H1 (cell line): ENCODE measurements at regions not wholly inside any gene's neighbourhood (a gene's known extent, or its start where the extent isn't known, plus 50 kb on each side); places are given as distances from the start of the nearest gene placed in this dataset.

Experiments used
- POLR2A ChIP-seq, 2 experiments: IDR thresholded peaks; 1 replicate in 1 of 2; 2 replicates in 1 of 2; pipeline ENCODE4 v1.6.1; 2011; ENCODE audit warnings: low read depth in 2 of 2, low read length in 2 of 2, mild to moderate bottlenecking in 2 of 2; ENCODE audit errors: control extremely low read depth in 1 of 2
- TF ChIP-seq, protein P1 (sequence below), 3 experiments: IDR thresholded peaks; 1 replicate in 2 of 3; 2 replicates in 1 of 3; pipeline versions ENCODE4 v1.5.1 to v1.6.1; 2011; ENCODE audit warnings: low read length in 3 of 3, mild to moderate bottlenecking in 3 of 3, inconsistent platforms in 2 of 3, low read depth in 1 of 3, moderate library complexity in 1 of 3; ENCODE audit not compliant: insufficient read depth in 1 of 3; ENCODE audit errors: control extremely low read depth in 1 of 3

DNA sequence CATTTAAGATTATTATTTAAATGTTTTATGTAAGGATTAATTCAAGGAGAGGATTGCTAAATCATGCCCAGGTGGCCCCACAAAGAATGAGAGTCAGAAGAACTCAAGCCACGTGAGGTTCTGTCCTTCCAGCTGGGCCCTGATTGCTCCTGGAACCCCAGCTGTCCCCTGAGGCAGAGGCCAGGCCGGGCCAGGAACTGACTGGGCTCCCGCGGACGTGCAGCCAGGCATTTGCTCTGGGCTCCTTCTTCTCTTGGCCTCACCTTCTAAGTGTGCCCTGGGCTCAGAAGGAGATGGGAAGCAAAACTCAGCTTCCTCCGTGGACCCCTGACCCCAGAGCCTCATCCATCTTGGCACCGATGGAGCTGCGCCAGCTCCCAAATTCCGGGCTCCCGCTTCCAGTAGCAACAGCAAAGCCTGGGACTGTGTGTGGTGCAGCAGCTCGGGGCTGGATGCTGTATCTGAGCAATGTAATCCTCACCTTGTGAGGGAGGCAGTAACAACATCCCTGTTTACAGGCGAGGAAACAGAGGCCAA is 250.6 kb upstream of the PPP2R2D start:
- TF ChIP-seq, protein P1, sequence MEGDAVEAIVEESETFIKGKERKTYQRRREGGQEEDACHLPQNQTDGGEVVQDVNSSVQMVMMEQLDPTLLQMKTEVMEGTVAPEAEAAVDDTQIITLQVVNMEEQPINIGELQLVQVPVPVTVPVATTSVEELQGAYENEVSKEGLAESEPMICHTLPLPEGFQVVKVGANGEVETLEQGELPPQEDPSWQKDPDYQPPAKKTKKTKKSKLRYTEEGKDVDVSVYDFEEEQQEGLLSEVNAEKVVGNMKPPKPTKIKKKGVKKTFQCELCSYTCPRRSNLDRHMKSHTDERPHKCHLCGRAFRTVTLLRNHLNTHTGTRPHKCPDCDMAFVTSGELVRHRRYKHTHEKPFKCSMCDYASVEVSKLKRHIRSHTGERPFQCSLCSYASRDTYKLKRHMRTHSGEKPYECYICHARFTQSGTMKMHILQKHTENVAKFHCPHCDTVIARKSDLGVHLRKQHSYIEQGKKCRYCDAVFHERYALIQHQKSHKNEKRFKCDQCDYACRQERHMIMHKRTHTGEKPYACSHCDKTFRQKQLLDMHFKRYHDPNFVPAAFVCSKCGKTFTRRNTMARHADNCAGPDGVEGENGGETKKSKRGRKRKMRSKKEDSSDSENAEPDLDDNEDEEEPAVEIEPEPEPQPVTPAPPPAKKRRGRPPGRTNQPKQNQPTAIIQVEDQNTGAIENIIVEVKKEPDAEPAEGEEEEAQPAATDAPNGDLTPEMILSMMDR (IDR thresholded peaks at IDR 0.05; ENCODE audit: control extremely low read depth in 1 of 3, insufficient read depth in 1 of 3, low read depth in 1 of 3, low read length in 3 of 3): no peak
- TF ChIP-seq POLR2A (IDR thresholded peaks at IDR 0.05; ENCODE audit: control extremely low read depth in 1 of 2, low read depth in 2 of 2, low read length in 2 of 2): no peak
